DMS 273 treated with DMSO at 0.1 percent for 48 hours (cell line): ENCODE measurements at regions not wholly inside any gene's neighbourhood (a gene's known extent, or its start where the extent isn't known, plus 50 kb on each side); places are given as distances from the start of the nearest gene placed in this dataset.

ENCODE experiments used
- DNase-seq: peaks from one replicate; lab custom pipeline; 2025; lab: John Stamatoyannopoulos, UW

- no peak for DNase-seq
These were observed 550.0 kb downstream of the MDFIC start for GRCh38 chr7:115471891-115472290.

GRCh38 chr7:115462301-115463015 is 540.6 kb downstream of the MDFIC start:
- no peak for DNase-seq

GRCh38 chr7:115449689-115450088 is 527.8 kb downstream of the MDFIC start:
- no peak for DNase-seq

GRCh38 chr7:115447495-115447894 is 525.6 kb downstream of the MDFIC start:
- no peak for DNase-seq

GRCh38 chr7:115441033-115441432 is 519.1 kb downstream of the MDFIC start:
- no peak for DNase-seq

- DNase-seq, result no peak
These were observed 513.3 kb downstream of the MDFIC start for GRCh38 chr7:115435178-115435577.

GRCh38 chr7:115429918-115430317 is 508.0 kb downstream of the MDFIC start:
- no peak for DNase-seq

GRCh38 chr7:115417662-115418061 is 495.8 kb downstream of the MDFIC start:
- DNase-seq, result no peak

GRCh38 chr7:115410972-115411686 is 489.2 kb downstream of the MDFIC start:
- no peak for DNase-seq

GRCh38 chr7:115410434-115410820 is 488.5 kb downstream of the MDFIC start:
- no peak for DNase-seq

GRCh38 chr7:115409682-115410433 is 488.0 kb downstream of the MDFIC start:
- DNase-seq, result no peak

GRCh38 chr7:115406219-115406618 is 484.3 kb downstream of the MDFIC start:
- DNase-seq, result no peak

GRCh38 chr7:115387137-115387536 is 465.2 kb downstream of the MDFIC start:
- no peak for DNase-seq

GRCh38 chr7:115379321-115379720 is 457.4 kb downstream of the MDFIC start:
- DNase-seq, result no peak

GRCh38 chr7:115368998-115369397 is 447.1 kb downstream of the MDFIC start:
- DNase-seq, result no peak

GRCh38 chr7:115363916-115364315 is 442.0 kb downstream of the MDFIC start:
- no peak for DNase-seq

- DNase-seq, result no peak
These were observed 438.1 kb downstream of the MDFIC start for GRCh38 chr7:115359955-115360354.

GRCh38 chr7:115359119-115359518 is 437.2 kb downstream of the MDFIC start:
- no peak for DNase-seq

- DNase-seq, result no peak
These were observed 435.8 kb downstream of the MDFIC start for GRCh38 chr7:115357703-115357999.

- DNase-seq, result no peak
These were observed 435.3 kb downstream of the MDFIC start for GRCh38 chr7:115356999-115357702.

- no peak for DNase-seq
These were observed 434.3 kb downstream of the MDFIC start for GRCh38 chr7:115356139-115356746.

GRCh38 chr7:115354925-115355324 is 433.0 kb downstream of the MDFIC start:
- no peak for DNase-seq
